ENCODE measurements at regions not wholly inside any gene's neighbourhood (a gene's known extent, or its start where the extent isn't known, plus 50 kb on each side); places are given as distances from the start of the nearest gene placed in this dataset.

DNA sequence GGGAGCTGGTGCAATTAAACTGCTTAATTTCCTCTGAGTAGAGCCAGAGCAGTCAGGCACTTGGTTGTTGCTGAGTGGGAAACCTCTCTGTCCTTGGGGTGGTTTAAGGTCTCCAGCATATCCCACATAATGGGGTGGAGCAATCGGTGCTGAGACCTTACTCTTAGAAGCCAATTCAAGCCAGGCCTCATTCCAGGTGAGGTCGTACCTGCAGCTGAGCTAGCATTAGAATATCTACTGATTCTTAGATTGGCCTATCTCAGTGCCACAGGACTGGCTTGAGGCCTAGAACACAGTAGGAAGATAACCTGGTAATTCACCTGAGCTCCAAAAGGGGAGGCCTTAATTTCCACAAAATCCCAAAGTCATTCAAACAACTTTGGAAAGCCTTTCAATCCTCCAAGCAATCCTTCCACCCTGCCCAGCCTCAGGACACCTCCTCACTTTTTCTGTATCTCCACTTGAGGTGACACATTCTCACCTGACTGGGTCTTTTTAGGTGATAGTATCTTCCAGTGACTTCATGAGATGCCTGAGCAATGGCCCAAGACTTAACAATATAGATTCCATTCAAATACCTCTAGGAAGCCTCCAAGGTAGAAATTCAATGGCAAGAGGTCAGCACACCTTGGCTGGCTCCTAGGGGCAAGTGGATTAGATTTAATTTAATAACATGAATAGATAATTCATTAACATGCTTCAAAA, 91.0 kb downstream of the FEM1C start:
- TF ChIP-seq GATA2 (IDR thresholded peaks at IDR 0.05; ENCODE audit: low read depth, low read length), result no peak
- TF ChIP-seq GATA3 (IDR thresholded peaks at IDR 0.05; ENCODE audit: low read depth, low read length), result no peak

DNA sequence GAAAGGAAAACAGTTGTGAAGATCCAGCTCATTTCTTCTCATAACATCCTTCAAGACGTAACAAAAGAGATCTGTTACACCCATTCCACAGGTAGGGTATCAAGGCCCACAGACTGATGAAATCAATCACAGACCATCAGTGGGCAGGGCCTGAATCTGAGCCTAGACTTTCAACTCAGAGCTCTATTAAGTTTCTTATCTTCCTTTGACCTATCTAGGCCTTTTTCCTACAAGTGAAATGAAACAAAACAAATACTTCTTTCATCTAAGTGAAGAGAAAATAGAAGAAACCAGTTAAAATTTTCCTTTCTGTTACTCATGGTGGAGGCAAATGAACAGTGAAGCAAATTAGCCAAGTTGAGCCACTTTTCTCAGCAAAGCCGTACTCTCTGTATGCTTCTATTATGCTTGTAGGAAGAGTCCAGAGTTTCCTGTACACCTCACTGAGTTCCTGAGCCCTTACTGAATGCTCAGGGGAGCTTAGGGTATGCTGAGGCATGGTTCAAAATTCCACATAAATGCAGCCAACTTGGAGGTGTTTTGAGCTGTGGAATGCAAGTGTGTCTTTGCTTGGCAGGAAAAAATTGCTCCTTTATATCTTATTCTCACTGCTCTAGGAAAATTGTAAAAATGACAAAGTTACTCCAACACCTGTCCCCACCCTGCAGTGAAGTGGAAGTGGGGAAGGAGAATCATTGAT, 91.9 kb downstream of the FEM1C start:
- TF ChIP-seq GATA3 (IDR thresholded peaks at IDR 0.05; ENCODE audit: low read depth, low read length), result no peak
- no peak for TF ChIP-seq GATA2 (IDR thresholded peaks at IDR 0.05; ENCODE audit: low read depth, low read length)

DNA sequence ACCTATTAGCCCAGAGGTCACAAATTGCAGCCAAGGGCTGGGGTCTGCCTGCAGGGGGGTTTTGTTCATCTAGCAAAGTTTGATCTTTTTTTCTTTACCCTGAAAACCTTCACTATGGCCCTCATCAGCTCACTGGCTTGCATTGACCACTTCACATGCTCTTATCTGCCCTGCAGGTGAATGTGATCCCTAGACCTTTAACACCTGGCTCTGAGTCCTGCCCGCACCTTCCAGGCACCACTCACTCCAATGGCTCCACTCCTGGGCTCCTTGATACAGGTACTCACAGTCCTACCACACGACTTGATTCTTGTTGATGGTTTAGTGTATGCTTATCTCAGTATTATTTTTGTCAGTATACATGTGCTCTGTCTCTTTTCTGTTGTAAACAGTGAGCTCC, 92.5 kb downstream of the FEM1C start:
- TF ChIP-seq GATA3 (IDR thresholded peaks at IDR 0.05; ENCODE audit: low read depth, low read length) (no peak), GATA2 (IDR thresholded peaks at IDR 0.05; ENCODE audit: low read depth, low read length) (no peak)

DNA sequence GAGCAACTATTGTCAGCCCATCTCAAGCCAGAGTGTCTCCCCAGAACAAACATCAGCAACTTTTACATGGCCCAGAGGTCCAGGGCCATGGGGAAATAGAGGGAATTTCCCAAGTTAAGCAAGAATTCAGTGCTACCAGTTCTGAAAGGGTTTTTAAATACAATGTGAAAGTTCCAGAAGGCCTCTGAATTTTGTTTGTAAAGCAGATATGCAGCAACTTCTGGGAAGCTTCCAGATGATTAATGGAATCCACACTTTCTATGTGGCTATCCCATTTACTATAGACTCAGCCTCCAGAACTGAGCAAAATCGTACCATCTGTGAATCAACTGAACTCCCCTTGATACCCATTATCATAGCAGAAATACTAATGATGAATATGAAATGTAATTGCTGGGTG, 93.8 kb downstream of the FEM1C start:
- TF ChIP-seq GATA2 (IDR thresholded peaks at IDR 0.05; ENCODE audit: low read depth, low read length) (no peak), GATA3 (IDR thresholded peaks at IDR 0.05; ENCODE audit: low read depth, low read length) (no peak)

DNA sequence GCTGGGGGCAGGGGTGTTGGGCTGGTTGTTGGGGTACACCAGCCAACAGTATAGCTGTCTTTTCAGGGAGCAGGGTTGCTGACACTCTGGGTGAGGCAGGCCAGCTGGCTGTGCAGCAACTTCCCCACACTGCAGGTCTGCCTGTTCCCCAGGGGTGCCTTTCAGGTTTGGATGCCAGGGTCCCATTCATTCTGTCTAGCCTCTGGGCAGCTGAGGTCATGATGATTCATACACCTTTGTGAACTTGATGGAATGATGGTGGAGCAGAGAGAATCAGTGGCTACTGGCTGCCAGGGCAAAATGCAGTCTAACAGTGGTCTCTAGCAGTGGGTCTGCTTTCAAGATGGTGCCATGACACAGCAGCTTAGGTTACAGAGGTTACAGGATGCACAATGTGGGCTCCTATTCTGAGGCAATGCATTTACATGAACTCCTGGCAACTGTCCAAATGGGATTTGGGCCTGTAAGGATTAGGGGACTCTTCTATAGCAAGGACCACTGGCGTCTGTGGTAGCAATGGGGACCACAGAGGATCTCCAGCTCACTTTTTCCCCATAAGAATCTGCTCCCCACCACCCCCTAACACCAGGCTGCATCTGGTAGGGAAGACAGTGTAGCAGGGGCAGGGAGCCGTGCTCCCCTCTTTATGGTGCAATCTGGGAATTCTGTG, 103.7 kb downstream of the FEM1C start:
- TF ChIP-seq GATA2 (IDR thresholded peaks at IDR 0.05; ENCODE audit: low read depth, low read length) (no peak), GATA3 (IDR thresholded peaks at IDR 0.05; ENCODE audit: low read depth, low read length) (no peak)

DNA sequence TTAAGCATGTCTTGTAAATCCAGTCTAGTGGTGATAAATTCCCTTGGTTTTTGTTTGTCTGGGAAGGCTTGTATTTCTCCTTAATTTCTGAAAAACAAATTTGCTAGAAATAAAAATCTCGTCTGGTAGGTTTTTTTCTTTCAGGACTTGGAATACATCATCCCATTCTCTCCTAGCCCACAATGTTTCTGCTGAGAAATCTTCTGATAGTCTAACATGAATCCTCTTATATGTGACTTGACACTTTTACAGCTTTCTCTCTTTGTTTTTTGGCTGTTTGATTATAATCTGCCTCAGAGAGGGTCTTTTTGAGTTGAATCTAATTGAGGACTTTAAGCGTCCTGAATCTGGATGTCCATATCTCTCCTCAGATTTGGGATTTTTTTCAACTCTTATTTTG, 104.9 kb downstream of the FEM1C start:
- TF ChIP-seq GATA2 (IDR thresholded peaks at IDR 0.05; ENCODE audit: low read depth, low read length) (no peak), GATA3 (IDR thresholded peaks at IDR 0.05; ENCODE audit: low read depth, low read length) (no peak)

- TF ChIP-seq GATA2 (IDR thresholded peaks at IDR 0.05; ENCODE audit: low read depth, low read length) (no peak), GATA3 (IDR thresholded peaks at IDR 0.05; ENCODE audit: low read depth, low read length) (no peak)
Observed at GRCh38 chr5:115439042-115439441, 105.5 kb downstream of the FEM1C start.

DNA sequence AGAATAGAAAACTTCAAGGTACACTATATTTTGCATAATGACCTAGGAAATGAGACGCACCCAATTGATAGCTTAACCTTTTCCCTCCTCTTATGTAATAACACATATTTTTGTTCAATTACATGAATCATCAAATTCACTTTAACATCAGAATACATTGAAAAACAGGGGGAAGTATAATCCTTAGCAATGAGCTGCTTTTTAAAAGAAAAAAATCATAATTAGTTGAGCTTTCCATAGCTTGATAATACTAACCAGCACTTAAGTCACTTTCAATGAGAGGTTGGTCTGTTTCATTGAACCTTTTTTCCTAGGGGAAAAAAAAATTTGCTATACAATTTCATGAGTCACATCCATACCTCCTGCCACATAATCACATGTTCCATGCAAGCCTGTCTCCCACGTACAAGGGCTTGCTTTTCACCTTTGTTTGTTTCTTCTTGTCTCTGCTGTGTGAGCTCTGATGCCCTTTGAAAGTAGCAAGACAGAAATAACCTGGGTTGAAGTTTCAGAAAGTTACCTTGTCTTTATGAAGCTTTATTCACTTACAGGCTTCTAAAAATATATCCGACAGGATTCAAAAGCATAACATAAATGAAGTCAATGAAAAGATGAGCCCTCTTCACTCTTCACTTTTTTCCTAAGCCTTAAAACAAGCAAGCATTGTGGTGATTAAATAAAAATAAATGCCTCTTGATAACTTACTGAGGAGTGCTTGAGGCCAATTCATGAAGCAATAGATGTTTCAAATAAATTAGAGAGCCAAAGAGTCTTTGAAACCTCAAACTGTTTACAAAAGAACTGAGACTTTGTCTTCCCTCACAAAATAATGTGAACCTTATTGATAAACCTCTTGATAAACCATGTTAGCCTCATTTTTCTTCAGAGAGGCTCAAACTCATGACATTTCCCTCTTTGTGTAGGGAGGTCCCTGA, 108.5 kb downstream of the FEM1C start:
- no peak for TF ChIP-seq GATA3 (IDR thresholded peaks at IDR 0.05; ENCODE audit: low read depth, low read length)
- TF ChIP-seq GATA2 (IDR thresholded peaks at IDR 0.05; ENCODE audit: low read depth, low read length), result no peak

DNA sequence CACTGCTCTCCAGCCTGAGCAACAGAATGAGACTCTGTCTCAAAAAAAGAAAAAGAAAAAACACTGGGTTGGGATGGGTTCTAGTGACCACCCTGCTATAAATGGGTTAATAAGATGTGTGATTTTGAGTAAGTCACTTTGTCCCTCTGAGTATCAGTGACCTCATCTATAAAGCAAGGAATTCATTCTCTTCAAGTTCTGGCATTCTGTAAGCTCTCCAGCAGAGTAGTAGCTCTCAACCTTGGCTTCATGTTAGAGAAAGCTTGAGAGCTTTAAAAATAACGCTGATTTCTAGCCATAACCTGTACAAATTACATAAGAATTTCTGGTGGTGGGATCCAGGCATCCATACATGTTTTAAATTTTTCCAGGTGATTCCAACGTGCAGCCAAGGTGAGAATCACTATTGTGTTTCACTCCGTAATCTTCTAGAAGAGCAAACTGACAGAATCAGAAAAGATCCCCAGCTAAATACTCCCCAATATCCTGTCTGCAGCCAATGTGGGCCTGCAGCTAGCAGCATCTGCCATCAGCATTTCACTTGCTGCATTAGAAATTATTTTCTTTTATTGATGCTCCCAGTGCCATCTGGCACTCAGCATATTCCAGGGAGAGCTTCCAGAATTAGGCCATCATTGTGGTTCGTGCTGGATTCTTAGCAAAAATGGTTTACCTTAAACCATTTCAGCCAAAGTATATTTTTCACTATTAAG, 109.4 kb downstream of the FEM1C start:
- TF ChIP-seq GATA3 (IDR thresholded peaks at IDR 0.05; ENCODE audit: low read depth, low read length) (no peak), GATA2 (IDR thresholded peaks at IDR 0.05; ENCODE audit: low read depth, low read length) (no peak)

DNA sequence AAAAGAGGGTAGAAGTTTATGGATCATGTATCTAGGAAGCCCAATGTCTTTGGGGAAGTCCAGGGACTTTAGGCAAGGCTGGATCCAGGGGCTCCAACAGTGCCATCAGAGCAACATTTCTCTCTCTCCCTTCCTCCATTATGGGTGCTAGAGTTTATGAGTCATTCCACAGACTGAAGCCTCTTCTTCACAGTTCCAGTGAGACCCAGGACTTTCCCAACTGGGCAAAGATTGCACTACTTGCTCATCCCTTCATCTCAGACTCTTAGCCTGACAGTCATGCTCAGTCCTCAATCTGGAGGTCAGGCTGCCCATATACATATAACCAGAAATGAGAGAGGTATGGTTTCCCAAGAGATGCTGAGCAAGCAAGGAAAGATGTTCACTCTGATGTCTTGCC, 110.7 kb downstream of the FEM1C start:
- TF ChIP-seq GATA3 (IDR thresholded peaks at IDR 0.05; ENCODE audit: low read depth, low read length) (no peak), GATA2 (IDR thresholded peaks at IDR 0.05; ENCODE audit: low read depth, low read length) (no peak)

DNA sequence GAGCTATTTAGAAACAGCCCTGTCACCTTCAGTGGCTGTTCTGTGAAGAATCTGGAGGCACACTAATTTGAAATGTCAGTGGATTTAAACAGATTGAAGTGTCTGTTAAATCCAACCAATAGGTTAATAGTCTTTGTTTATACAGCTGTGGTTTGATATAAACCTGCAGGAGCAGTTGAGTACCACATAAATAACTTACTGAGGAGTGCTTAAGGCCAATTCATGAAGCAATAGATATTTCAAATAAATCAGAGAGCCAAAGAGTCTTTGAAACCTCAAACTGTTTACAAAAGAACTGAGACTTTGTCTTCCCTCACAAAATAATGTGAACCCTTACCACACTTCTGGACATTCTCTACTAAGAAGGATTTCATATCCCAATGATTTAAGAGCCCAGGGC, 111.9 kb downstream of the FEM1C start:
- TF ChIP-seq GATA2 (IDR thresholded peaks at IDR 0.05; ENCODE audit: low read depth, low read length) (no peak), GATA3 (IDR thresholded peaks at IDR 0.05; ENCODE audit: low read depth, low read length) (no peak)

DNA sequence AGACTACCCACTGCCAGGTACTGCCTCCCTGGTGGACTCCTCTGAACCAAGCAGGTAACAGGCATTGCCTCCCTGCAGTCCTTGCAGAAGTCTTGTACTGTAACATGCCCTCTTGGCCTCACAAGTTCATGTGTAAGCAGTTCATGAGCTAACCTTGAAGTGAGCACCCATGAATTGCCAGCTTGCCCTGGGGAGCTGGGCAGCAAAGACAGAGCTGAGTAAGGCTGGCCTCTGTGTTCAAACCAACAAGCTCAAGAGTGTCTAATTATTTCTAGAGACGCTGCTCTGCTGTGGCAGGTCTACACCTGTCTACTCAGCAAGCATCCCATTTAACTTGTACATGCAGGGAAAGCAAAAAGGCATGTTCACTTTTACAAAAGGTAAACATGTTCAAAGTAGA, 113.5 kb downstream of the FEM1C start:
- TF ChIP-seq GATA3 (IDR thresholded peaks at IDR 0.05; ENCODE audit: low read depth, low read length) (no peak), GATA2 (IDR thresholded peaks at IDR 0.05; ENCODE audit: low read depth, low read length) (no peak)

DNA sequence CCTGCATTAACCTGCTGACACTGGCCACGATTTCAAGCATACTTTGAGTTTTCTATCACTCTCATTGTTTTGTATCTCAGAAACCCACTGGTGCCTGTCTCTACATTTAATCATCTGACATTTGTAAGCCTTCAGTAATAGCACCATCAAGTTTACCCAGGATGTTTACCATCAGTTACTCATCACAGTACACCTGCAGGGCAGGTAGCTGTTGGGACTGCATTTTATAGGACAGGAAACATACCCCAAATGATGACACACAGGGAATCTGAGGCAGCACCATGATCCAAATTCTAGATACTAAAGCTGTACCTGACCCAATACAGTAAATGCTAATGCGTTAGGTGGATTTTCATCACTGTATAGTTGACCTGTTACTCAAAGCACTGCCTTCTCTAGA, 114.2 kb downstream of the FEM1C start:
- TF ChIP-seq GATA2 (IDR thresholded peaks at IDR 0.05; ENCODE audit: low read depth, low read length) (no peak), GATA3 (IDR thresholded peaks at IDR 0.05; ENCODE audit: low read depth, low read length) (no peak)

Measured in SH-SY5Y (cell line).